GM23338 (cell line): ENCODE measurements at regions not wholly inside any gene's neighbourhood (a gene's known extent, or its start where the extent isn't known, plus 50 kb on each side); places are given as distances from the start of the nearest gene placed in this dataset.

Source experiments
- CREB1 ChIP-seq: fragments of 250-450 bp; sonication (Bioruptor Pico); IDR thresholded peaks from 2 replicates; pipeline ENCODE4 v1.5.0; 2020; ENCODE audit warnings: low read depth, mild to moderate bottlenecking, moderate library complexity
- CTCF ChIP-seq, 2 experiments: fragments of 200-600 bp in 1 of 2; sonication (generic) in 1 of 2; conservative IDR thresholded peaks; 2 replicates each; pipeline versions ENCODE4 v1.5.1 to v1.6.1; 2016 to 2017; ENCODE audit warnings: antibody characterized with exemption in 2 of 2, low read depth in 2 of 2, mild to moderate bottlenecking in 2 of 2, moderate library complexity in 1 of 2
- EZH2phosphoT487 ChIP-seq: fragments of 200-600 bp; sonication (generic); IDR thresholded peaks from one replicate; pipeline ENCODE4 v1.8.1; 2018; ENCODE audit warnings: antibody characterized with exemption; ENCODE audit not compliant: unreplicated experiment
- NANOG ChIP-seq: IDR thresholded peaks from 2 replicates; pipeline ENCODE4 v1.6.1; 2016; ENCODE audit warnings: antibody characterized with exemption, borderline replicate concordance
- POLR2AphosphoS5 ChIP-seq: IDR thresholded peaks from 2 replicates; pipeline ENCODE4 v1.6.1; 2016; ENCODE audit warnings: antibody characterized with exemption, low read depth
- STAT1 ChIP-seq: IDR thresholded peaks from one replicate; pipeline ENCODE4 v1.6.1; 2016; ENCODE audit warnings: antibody characterized with exemption; ENCODE audit not compliant: unreplicated experiment
- TF ChIP-seq, protein P1 (sequence below): IDR thresholded peaks from one replicate; pipeline ENCODE4 v1.6.1; 2018; ENCODE audit warnings: antibody characterized with exemption; ENCODE audit not compliant: unreplicated experiment

DNA sequence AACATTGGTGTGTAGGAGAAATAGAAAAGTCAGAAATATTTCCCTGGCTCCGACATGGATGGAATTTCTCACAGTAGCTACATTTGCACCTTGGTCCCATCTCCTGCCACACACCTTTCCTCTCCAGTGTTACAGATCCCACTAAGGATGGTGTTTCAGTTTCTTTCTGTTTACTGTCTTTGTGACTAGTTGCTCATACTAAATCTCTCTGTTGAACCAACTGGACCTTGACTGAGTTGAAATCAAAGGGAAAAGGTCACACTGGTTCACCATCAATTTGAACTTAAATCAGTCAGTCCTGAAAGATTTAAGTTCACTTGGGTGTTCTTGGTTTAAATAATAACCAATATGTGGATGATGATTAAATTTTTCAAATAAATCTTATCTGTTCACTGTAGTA is 754.2 kb downstream of the OTOL1 start:
- no peak for TF ChIP-seq POLR2AphosphoS5
- no peak for TF ChIP-seq CTCF (conservative IDR thresholded peaks at IDR 0.05; ENCODE audit: low read depth in 2 of 2)
- TF ChIP-seq, protein P1, sequence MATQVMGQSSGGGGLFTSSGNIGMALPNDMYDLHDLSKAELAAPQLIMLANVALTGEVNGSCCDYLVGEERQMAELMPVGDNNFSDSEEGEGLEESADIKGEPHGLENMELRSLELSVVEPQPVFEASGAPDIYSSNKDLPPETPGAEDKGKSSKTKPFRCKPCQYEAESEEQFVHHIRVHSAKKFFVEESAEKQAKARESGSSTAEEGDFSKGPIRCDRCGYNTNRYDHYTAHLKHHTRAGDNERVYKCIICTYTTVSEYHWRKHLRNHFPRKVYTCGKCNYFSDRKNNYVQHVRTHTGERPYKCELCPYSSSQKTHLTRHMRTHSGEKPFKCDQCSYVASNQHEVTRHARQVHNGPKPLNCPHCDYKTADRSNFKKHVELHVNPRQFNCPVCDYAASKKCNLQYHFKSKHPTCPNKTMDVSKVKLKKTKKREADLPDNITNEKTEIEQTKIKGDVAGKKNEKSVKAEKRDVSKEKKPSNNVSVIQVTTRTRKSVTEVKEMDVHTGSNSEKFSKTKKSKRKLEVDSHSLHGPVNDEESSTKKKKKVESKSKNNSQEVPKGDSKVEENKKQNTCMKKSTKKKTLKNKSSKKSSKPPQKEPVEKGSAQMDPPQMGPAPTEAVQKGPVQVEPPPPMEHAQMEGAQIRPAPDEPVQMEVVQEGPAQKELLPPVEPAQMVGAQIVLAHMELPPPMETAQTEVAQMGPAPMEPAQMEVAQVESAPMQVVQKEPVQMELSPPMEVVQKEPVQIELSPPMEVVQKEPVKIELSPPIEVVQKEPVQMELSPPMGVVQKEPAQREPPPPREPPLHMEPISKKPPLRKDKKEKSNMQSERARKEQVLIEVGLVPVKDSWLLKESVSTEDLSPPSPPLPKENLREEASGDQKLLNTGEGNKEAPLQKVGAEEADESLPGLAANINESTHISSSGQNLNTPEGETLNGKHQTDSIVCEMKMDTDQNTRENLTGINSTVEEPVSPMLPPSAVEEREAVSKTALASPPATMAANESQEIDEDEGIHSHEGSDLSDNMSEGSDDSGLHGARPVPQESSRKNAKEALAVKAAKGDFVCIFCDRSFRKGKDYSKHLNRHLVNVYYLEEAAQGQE, result no peak
- TF ChIP-seq NANOG, result no peak
- no peak for TF ChIP-seq EZH2phosphoT487
- no peak for TF ChIP-seq CREB1
- no peak for TF ChIP-seq STAT1
